NCI-H226 (cell line): ENCODE measurements at regions not wholly inside any gene's neighbourhood (a gene's known extent, or its start where the extent isn't known, plus 50 kb on each side); places are given as distances from the start of the nearest gene placed in this dataset.
"Not testable (repeated sequence)": the region's sequence is repeated elsewhere in the genome, so short reads cannot be mapped to it uniquely, and the experiment has no call there.

Experiments
- DNase-seq: peaks from one replicate; pipeline ENCODE4 v3.0.0-alpha.2; 2015

- no peak for DNase-seq
Measured at GRCh38 chr3:14057701-14058100, 67.0 kb downstream of the CHCHD4 start.

GRCh38 chr3:14047841-14048240 is 76.8 kb downstream of the CHCHD4 start:
- DNase-seq, result no peak

DNA sequence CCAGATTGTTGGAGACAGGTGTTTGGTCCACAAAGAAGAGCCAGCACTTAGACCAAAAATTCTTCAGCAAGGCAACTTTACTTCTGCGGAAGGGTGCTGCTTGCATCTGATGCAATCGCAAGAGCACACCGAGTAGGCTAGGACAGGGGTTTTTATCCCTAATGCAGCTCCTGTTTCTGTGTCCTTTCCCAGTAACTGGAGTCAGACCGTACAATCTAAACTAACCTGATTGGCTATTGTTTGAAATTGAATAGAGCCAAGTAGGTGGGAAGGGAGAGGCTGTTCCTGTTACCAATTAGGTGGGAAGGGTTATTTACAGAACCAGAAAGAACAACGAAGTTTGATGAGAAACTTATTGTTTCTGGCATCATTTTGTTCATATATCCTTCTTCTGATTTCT is 77.6 kb downstream of the CHCHD4 start:
- DNase-seq, result no peak

DNA sequence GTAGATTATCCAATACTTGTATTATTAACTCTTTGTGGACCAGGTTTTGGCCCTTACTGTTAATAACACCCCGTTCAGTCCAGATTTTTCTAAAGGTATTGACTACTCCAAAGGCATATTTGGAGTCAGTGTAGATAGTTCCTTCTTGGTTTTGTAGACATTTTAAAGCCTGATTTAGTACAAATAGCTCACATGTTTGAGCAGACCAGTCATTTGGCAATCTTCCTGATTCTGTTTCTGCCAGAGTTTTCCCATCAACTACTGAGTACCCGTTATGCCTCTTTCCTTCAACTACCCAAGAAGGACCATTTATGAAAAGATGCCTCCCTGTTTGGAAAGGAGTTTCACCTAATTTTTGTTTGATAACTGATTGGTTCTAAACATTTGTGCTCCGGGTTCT is 82.0 kb downstream of the CHCHD4 start:
- peak; percentile 6 for DNase-seq

DNA sequence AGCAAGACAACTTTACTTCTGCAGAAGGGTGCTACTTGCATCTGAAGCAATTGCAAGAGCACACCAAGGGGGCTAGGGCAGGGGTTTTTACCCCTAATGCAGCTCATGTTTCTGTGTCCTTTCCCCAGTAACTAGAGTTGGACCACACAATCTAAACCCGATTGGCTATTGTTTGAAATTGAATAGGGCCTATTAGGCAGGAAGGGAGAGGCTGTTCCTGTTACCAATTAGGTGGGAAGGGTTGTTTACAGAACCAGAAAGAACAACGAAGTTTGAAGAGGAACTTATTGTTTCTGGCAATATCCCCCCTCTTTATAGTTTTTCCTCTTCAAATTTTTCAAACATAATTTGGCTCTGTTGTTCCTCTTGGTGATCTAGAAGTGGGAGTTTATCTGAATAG is 85.5 kb downstream of the CHCHD4 start:
- no peak for DNase-seq

DNA sequence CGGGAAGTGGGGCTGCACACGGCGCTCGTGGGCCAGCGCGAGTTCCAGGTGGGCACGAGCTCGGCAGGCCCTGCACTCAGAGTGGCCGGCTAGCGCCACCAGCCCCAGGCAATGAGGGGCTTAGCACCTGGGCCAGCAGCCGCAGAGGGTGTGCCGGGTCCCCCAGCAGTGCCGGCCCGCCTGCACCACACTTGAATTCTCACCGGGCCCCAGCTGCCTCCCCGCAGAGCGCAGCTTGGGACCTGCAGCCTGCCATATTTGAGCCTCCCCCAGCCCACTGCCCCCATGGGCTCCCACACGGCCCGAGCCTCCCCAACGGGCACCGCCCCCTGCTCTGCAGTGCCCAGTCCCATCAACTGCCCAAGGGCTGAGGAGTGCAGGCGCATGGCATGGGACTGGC is 87.5 kb downstream of the CHCHD4 start:
- no peak for DNase-seq

GRCh38 chr3:14033023-14033422 is 91.6 kb downstream of the CHCHD4 start:
- DNase-seq, result no peak

DNA sequence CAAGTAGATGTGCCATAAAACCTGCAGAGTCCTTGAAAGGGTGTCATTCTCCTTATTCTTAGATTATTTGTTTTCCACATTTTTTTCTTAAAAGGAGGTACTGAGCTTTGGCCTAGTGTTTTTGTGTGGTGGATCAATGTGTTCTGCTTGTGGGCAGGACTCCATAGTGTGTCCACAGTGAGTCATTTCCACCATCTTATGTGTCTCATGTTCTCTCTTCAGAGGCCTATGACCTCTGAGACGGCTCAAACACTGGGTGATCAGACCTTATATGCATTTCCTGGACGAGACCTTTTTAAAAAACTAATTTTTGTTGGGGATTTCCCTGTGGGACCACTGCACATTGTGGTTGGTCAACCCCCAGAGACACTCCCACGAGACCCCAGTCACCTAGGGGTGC is 93.4 kb downstream of the CHCHD4 start:
- no peak for DNase-seq

DNA sequence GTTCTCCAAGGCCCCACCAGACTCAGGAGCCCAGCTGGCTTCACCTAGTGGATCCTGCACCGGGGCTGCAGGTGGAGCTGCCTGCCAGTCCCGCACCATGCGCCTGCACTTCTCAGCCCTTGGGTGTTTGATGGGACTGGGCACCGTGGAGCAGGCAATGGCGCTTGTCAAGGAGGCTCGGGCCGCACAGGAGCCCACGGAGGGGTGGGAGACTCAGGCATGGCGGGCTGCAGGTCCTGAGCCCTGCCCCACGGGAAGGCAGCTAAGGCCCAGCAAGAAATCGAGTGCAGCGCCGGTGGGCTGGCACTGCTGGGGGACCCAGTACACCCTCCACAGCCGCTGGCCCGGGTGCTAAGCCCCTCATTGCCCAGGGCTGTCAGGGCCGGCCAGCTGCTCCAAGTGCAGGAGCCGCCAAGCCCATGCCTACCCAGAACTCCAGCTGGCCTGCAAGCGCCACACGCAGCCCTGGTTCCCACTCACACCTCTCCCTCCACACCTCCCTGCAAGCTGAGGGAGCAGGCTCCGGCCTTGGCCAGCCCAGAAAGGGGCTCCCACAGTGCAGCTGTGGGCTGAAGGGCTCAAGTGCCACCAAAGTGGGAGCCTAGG is 95.2 kb downstream of the CHCHD4 start:
- DNase-seq, result not testable (repeated sequence)

DNA sequence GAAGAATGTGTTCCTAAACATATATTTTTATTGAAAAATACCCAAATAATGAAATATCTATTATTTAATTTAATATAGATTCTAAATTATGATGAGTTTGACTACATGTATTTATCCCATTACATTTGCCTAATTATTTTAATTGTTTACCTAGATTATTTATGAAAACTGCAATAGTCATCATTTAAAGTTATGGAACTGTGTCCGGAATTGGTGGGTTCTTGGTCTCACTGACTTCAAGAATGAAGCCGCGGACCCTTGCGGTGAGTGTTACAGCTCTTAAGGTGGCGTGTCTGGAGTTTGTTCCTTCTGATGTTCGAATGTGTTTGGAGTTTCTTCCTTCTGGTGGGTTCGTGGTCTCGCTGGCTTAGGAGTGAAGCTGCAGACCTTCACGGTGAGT is 96.5 kb downstream of the CHCHD4 start:
- DNase-seq, result not testable (repeated sequence)

- no peak for DNase-seq
Measured at GRCh38 chr3:14019459-14019858, 105.2 kb downstream of the CHCHD4 start.

- no peak for DNase-seq
Measured at GRCh38 chr3:14016900-14017475, 107.7 kb downstream of the CHCHD4 start.

DNA sequence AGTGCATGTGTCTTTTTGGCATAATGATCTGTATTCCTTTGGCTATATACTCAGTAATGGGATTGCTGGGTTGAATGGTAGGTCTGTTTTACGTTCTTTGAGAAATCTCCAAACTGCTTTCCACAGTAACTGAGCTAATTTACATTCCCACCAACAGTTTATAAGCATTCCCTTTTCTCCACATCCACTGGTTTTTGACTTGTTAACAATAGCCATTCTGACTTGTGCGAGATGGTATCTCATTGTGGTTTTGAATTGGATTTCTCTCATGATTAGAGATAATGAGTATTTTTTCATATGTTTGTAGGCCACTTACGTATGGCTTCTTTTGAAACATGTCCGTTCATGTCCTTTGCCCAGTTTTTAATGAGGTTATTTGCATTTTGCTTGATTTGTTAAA is 117.7 kb downstream of the CHCHD4 start:
- no peak for DNase-seq

DNA sequence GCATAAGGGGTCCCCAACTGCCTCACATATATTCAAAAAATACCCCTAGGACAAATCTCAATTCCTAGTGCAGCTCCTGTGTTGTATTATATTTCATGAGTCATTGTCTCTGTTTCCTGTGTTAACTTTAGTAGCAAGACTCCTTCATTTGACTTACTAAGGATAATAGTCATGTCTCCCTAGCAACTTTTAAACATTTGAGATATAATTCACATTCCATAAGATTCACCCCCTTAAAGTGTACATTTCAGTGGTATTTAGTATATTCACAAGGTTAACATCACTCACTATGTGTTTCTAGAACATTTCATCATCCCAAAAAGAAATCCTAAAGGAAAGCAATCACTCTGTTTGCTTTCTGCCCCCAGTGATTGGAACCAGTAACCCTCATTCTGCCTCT is 121.3 kb upstream of the WNT7A start:
- DNase-seq, result peak; percentile 56

DNA sequence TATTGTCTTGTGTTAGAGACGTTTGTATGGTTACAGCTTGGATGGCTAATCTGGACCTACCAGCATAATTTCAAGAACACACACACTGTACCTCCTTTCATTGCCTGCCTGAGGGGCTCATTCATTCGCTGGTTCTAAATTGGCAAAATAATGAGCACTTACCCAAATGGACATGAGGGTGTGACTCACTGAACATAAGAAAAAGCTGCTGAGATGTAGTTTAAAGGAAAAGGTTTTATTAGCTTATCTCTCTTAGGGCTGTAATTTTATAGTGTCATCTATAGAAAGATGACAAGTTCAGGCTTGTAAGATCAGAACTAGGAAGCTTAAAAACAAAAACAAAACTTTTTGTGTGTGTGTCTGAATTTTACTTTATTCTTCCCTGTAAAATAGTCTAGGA is 120.7 kb upstream of the WNT7A start:
- DNase-seq, result no peak

GRCh38 chr3:13998831-13999230 is 119.0 kb upstream of the WNT7A start:
- DNase-seq, result no peak

DNA sequence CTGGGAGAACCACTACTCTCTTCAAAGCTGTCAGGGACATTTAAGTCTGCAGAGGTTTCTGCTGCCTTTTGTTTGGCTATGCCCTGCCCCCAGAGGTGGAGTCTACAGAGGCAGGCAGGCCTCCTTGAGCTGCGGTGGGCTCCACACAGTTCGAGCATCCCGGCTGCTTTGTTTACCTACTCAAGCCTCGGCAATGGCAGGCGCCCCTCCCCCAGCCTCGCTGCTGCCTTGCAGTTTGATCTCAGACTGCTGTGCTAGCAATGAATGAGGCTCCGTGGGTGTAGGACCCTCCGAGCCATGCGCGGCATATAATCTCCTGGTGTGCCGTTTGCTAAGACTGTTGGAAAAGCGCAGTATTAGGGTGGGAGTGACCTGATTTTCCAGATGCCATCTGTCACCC is 115.3 kb upstream of the WNT7A start:
- DNase-seq, result not testable (repeated sequence)

DNA sequence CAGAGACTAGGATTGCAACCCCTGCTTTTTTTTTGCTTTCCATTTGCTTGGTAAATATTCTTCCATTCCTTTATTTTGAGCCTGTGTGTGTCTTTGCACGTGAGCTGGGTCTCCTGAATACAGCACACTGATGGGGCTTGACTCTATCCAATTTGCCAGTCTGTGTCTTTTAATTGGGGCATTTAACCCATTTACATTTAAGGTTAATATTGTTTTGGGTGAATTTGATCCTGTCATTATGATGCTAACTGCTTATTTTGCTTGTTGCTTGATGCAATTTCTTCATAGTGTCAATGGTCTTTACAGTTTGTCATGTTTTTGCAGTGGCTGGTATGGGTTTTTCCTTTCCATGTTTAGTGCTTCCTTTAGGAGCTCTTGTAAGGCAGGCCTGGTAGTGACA is 109.1 kb upstream of the WNT7A start:
- DNase-seq, result not testable (repeated sequence)

- DNase-seq, result no peak
Measured at GRCh38 chr3:13976469-13976868, 96.6 kb upstream of the WNT7A start.

DNA sequence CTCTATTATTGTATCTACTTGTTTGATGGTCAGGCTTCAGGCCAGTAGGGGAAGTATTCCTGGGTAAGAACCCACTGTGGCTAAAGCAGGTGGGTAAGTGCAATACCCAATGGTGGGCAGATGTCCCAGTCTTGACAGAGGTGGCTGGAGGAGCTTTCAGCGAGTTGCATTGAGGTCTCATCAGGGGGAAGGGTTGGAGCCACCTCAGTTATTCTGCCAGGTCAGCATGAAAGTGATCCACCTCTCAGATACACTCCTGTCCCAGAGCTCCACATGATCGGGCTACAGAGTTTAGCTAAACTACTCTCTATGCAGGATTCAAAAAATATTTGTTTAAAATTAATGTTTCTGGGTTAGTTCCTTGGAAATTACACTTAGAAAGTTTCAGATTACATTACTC is 95.8 kb upstream of the WNT7A start:
- no peak for DNase-seq

DNA sequence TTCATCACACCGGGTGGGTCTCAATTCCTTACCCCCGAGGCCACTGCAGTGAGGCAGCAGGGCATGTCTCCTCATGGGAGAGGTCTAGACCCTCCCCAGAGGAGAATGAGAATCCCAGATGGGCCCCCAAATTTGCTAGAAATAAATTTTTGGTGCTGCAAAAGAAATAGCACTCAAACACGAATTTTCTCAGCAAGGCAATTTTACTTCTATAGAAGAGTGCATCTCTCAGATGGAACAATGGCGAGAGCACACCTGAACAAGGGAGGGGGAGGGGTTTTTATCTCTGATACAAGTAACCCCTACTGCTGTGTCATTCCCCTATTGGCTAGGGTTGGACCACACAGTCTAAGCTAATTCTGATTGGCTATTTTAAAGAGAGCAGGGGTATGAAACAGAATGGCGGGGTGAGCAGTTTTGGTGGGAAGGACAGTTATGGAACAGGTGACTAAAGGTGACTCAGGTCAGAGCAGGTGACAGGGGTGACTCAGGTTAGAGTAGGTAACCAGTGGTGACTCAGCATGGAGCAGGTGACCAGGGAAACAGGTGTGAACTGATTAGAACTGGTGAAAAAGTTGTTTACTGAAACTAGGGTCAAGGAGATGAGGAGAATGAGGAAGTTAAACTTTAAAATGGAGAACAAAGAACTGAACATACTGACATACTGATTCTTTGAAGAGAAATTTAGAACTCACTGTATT is 93.0 kb upstream of the WNT7A start:
- no peak for DNase-seq

GRCh38 chr3:13966302-13966701 is 86.4 kb upstream of the WNT7A start:
- no peak for DNase-seq

- DNase-seq, result no peak
Measured at GRCh38 chr3:13963137-13963886, 83.4 kb upstream of the WNT7A start.
